CD14-positive monocyte (primary cell): ENCODE measurements at regions not wholly inside any gene's neighbourhood (a gene's known extent, or its start where the extent isn't known, plus 50 kb on each side); places are given as distances from the start of the nearest gene placed in this dataset.

Experiments used
- DNase-seq, 3 donors: peaks; one replicate each; pipeline ENCODE4 v3.0.0-alpha.2; 2011 to 2022
- H2AFZ ChIP-seq: 2 replicates; pipeline ENCODE4 v1.6.0; 2012; ENCODE audit warnings: mild to moderate bottlenecking, low read depth, low read length, inconsistent platforms; ENCODE audit not compliant: insufficient read depth, poor library complexity, severe bottlenecking
- H3K27ac ChIP-seq, 2 donors: 1 replicate in 1 of 2; 2 replicates in 1 of 2; pipeline ENCODE4 v1.5.1; 2012 to 2013; ENCODE audit warnings: low read length in 2 of 2, control low read depth in 1 of 2, inconsistent platforms in 1 of 2, low read depth in 1 of 2, mild to moderate bottlenecking in 1 of 2
- H3K27me3 ChIP-seq, 2 donors: one replicate each; pipeline versions ENCODE4 v1.6.0 to v1.6.1; 2011 to 2013; ENCODE audit warnings: low read length in 2 of 2; ENCODE audit not compliant: control insufficient read depth in 2 of 2, insufficient read depth in 2 of 2
- H3K36me3 ChIP-seq, 2 donors: replicated peaks in 1 of 2; 1 replicate in 1 of 2; 2 replicates in 1 of 2; pipeline versions ENCODE4 v1.5.1 to v1.6.1; 2012 to 2013; ENCODE audit warnings: low read length in 2 of 2, control low read depth in 1 of 2, inconsistent platforms in 1 of 2, mild to moderate bottlenecking in 1 of 2; ENCODE audit not compliant: insufficient read depth in 2 of 2, control insufficient read depth in 1 of 2
- H3K4me1 ChIP-seq, 2 donors: 1 replicate in 1 of 2; 2 replicates in 1 of 2; pipeline versions ENCODE4 v1.5.1 to v1.6.1; 2012 to 2013; ENCODE audit warnings: low read length in 2 of 2, control low read depth in 1 of 2, inconsistent platforms in 1 of 2, mild to moderate bottlenecking in 1 of 2, moderate library complexity in 1 of 2; ENCODE audit not compliant: insufficient read depth in 2 of 2, control insufficient read depth in 1 of 2
- H3K4me2 ChIP-seq: replicated peaks from 2 replicates; pipeline ENCODE3; 2012; ENCODE audit warnings: low read length, moderate library complexity, mild to moderate bottlenecking; ENCODE audit not compliant: poor library complexity, severe bottlenecking; ENCODE audit errors: extremely low read depth
- H3K4me3 ChIP-seq, 3 experiments: fragments of 200-600 bp in 1 of 3; sonication (generic) in 1 of 3; replicated peaks in 1 of 3; 1 replicate in 2 of 3; 2 replicates in 1 of 3; pipeline ENCODE4 v1.5.1; 2011 to 2013; ENCODE audit warnings: low read length in 3 of 3, mild to moderate bottlenecking in 3 of 3, control low read depth in 2 of 3, low read depth in 2 of 3, inconsistent platforms in 1 of 3, moderate library complexity in 1 of 3
- H3K79me2 ChIP-seq: 2 replicates; pipeline ENCODE4 v1.6.0; 2012; ENCODE audit warnings: mild to moderate bottlenecking, control low read depth, inconsistent platforms, low read length, moderate library complexity; ENCODE audit not compliant: insufficient read depth
- H3K9ac ChIP-seq: 2 replicates; pipeline ENCODE4 v1.6.0; 2017; ENCODE audit warnings: low read length, mild to moderate bottlenecking; ENCODE audit not compliant: insufficient read depth, poor library complexity, severe bottlenecking
- H3K9me3 ChIP-seq, 2 donors: replicated peaks in 1 of 2; 1 replicate in 1 of 2; 2 replicates in 1 of 2; pipeline versions ENCODE4 v1.5.1 to v1.6.1; 2012 to 2013; ENCODE audit warnings: low read length in 2 of 2, control low read depth in 1 of 2; ENCODE audit not compliant: control insufficient read depth in 1 of 2, insufficient read depth in 1 of 2
- H4K20me1 ChIP-seq: 2 replicates; pipeline ENCODE4 v1.6.0; 2012; ENCODE audit warnings: mild to moderate bottlenecking, low read length, control low read depth, moderate library complexity; ENCODE audit not compliant: insufficient read depth
- H3K27ac Mint-ChIP-seq, 7 donors: one replicate each; pipeline ENCODE4 v1.8.0; 2020; ENCODE audit warnings: mild to moderate bottlenecking in 7 of 7, mixed read lengths in 7 of 7, moderate library complexity in 6 of 7, inconsistent platforms in 2 of 7
- H3K27me3 Mint-ChIP-seq, 3 donors: one replicate each; pipeline ENCODE4 v1.8.0; 2021 to 2022; ENCODE audit warnings: low read depth in 3 of 3, mild to moderate bottlenecking in 3 of 3, mixed read lengths in 3 of 3, moderate library complexity in 3 of 3, inconsistent platforms in 1 of 3
- H3K36me3 Mint-ChIP-seq, 2 donors: one replicate each; pipeline ENCODE4 v1.8.0; 2020; ENCODE audit warnings: mixed read lengths in 2 of 2, inconsistent platforms in 1 of 2, mild to moderate bottlenecking in 1 of 2
- H3K4me1 Mint-ChIP-seq: one replicate; pipeline ENCODE4 v1.8.0; 2020; ENCODE audit warnings: mild to moderate bottlenecking, mixed read lengths
- H3K4me3 Mint-ChIP-seq, 2 donors: one replicate each; pipeline ENCODE4 v1.8.0; 2020; ENCODE audit warnings: mild to moderate bottlenecking in 2 of 2, mixed read lengths in 2 of 2, moderate library complexity in 1 of 2
- H3K9me3 Mint-ChIP-seq, 7 donors: one replicate each; pipeline ENCODE4 v1.8.0; 2020 to 2022; ENCODE audit warnings: mixed read lengths in 7 of 7, mild to moderate bottlenecking in 6 of 7, moderate library complexity in 6 of 7, inconsistent platforms in 2 of 7
- CTCF ChIP-seq: fragments of 200-600 bp; IDR thresholded peaks from one replicate; pipeline ENCODE4 v1.8.0; 2022; ENCODE audit warnings: antibody characterized with exemption, mild to moderate bottlenecking
- WGBS: methylation state at CpG from one replicate; pipeline ENCODE4 v1.1.5; 2013; ENCODE audit warnings: missing lambda C conversion rate; ENCODE audit not compliant: insufficient coverage; 5-methylcytosine and 5-hydroxymethylcytosine counted together
- intact Hi-C, 2 donors: fragments of 100-400 bp; cut with micrococcal nuclease; formaldehyde crosslinking; loops; one replicate each; pipeline versions ENCODE4 v1.15.0 to v1.15.1; 2023

DNA sequence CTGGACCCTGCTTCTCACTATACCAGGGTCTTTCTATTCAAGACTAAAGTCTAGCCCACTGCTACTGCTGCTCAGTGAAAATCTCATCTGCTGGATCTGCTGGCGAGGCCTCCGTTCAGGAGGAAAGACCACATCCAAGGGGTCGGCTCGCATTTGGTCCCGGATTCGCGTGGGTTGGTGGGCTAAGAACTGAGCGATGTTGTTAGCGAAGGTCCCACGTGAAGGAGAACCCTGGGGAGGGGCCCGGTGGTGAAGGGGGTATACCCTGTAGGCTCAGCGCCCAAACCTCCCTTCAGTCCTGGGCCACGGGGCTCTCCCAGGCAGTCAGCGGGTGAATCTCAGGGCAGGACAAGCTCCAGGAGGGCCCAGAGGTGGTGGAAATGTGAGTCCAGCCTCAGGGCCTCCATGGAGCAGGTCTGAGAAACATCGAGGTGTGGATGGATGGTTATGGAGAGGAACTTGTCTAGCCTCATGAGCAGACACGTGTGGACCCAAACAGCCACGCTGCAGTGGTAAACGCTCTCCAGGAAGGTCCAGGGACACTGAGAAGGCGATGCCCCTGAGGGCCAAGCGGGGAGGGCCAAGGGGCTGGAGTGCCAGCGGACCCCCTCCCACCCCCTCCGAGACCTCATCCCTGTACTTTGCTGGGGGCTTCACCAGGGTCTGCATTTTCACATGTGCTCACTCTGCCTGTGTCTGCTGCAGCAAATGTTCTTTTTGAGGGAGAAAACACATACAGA is 152.3 kb downstream of the CTTN start:
- intact Hi-C loops = no loop called here
- DNase-seq = no peak
- Mint-ChIP-seq H3K27me3 (peaks cover 2 to 4% (median 2%) of the 10 kb centered on the region in 3 donors), H3K4me3 (no peak overlapping the region), H3K27ac (no peak overlapping the region), H3K36me3 (no peaks in the 10 kb centered on the region), H3K4me1 (no peaks in the 10 kb centered on the region), H3K9me3 (no peaks in the 10 kb centered on the region)
- Histone ChIP-seq H3K4me2 (no peak overlapping the region), H3K4me3 (no peak overlapping the region), H3K27ac (no peak overlapping the region), H3K4me1 (no peaks in the 10 kb centered on the region), H3K9ac (no peak overlapping the region), H3K79me2 (no peaks in the 10 kb centered on the region), H3K36me3 (no peaks in the 10 kb centered on the region), H3K9me3 (no peaks in the 10 kb centered on the region), H4K20me1 (no peaks in the 10 kb centered on the region), H3K27me3 (no peaks in the 10 kb centered on the region), H2AFZ (no peak overlapping the region)
- 94% methylated on average over 16 of the region's 22 CpGs for WGBS
- no peak for TF ChIP-seq CTCF

GRCh38 chr11:70551351-70552166 is 153.2 kb downstream of the CTTN start:
- no peak overlapping the region for H3K4me3 ChIP-seq
- Mint-ChIP-seq H3K36me3 (no peaks in the 10 kb centered on the region), H3K4me3 (no peak overlapping the region), H3K9me3 (no peaks in the 10 kb centered on the region), H3K27me3 (peaks cover 2 to 4% (median 4%) of the 10 kb centered on the region in 3 donors), H3K27ac (no peak overlapping the region), H3K4me1 (no peaks in the 10 kb centered on the region)
- WGBS = 90% methylated on average over 20 of the region's 23 CpGs
- no peaks in the 10 kb centered on the region for H3K27me3 ChIP-seq
- H3K9me3 ChIP-seq = no peaks in the 10 kb centered on the region
- no peaks in the 10 kb centered on the region for H3K36me3 ChIP-seq
- DNase-seq = no peak
- no peak overlapping the region for H3K9ac ChIP-seq
- H3K4me1 ChIP-seq = no peaks in the 10 kb centered on the region
- no peaks in the 10 kb centered on the region for H4K20me1 ChIP-seq
- intact Hi-C loops = no loop called here
- H3K4me2 ChIP-seq = no peak overlapping the region
- H2AFZ ChIP-seq = no peak overlapping the region
- TF ChIP-seq CTCF = no peak
- no peaks in the 10 kb centered on the region for H3K79me2 ChIP-seq
- H3K27ac ChIP-seq = no peak overlapping the region
